SK-N-MC (cell line): ENCODE measurements at regions not wholly inside any gene's neighbourhood (a gene's known extent, or its start where the extent isn't known, plus 50 kb on each side); places are given as distances from the start of the nearest gene placed in this dataset.

Experiments used
- EZH2 ChIP-seq: fragments of 200-600 bp; sonication (generic); IDR thresholded peaks from one replicate; pipeline ENCODE4 v1.6.1; 2017; ENCODE audit warnings: antibody characterized with exemption
- POLR2AphosphoS5 ChIP-seq: IDR thresholded peaks from 2 replicates; pipeline ENCODE4 v1.6.1; 2012; ENCODE audit warnings: mild to moderate bottlenecking, low read depth, low read length, borderline replicate concordance

DNA sequence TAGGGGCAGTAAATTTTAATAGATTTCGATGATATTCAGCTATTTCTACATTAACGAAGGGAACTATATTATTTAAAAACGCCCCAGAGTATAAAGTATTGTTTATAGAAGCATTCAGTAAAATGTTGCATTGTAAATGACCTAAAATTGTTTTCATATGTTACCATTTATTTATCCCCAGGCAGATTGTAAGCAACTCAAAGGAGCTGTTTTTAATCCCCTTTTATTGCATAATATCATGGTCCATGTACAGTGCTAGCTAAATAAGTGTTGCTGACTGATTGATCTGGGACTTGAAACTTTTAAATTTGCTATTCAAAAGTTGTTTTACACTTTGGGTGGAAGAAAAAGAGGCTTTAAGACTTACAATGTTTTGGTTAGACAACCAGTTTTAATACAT lies 199.0 kb upstream of the SLC38A2 start:
- TF ChIP-seq POLR2AphosphoS5 (no peak), EZH2 (no peak)
